ENCODE measurements at regions not wholly inside any gene's neighbourhood (a gene's known extent, or its start where the extent isn't known, plus 50 kb on each side); places are given as distances from the start of the nearest gene placed in this dataset.
"Not testable (repeated sequence)": the region's sequence is repeated elsewhere in the genome, so short reads cannot be mapped to it uniquely, and the experiment has no call there.

DNA sequence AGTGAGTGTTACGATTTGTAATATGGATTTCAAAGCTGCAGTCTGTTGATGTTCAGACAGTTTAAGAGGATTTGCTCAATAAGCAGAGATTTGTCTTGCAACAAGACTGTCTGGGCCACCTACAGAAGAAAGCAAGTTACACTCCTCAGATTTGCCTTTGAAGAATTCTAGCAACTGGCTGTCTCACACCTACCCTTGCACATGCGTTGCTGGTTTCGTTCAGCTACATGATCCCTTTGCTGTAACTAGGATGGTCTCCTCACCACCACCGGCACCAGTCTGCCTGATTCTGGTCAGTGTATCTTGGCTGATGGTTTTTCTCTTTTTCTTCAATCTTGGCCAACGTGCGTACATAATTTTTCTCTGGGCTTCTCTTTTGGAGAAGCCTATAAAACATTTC, 172.7 kb upstream of the LCORL start:
- H3K27ac ChIP-seq (ENCODE audit: low read depth, low read length) = no peak overlapping the region

DNA sequence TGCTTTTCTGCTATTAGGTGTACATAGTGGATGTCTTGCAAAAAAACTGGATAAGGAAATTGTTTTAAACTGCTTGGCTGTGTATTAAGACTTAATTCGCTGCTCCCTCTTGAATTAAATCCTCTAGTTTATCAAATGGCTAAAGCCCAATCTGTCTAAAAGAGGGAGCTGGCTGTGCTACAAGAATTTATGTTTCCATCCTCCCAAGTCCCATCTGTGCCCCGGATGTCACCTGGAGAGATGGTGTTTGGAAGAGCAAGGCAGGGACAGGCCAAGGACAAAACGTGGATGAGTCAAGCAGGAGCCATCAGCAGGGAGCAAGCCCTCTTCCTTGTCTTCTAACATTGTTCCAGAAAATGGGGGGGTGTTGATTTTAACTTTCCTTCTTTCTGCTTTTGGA, 171.3 kb upstream of the LCORL start:
- H3K4me3 ChIP-seq (ENCODE audit: low read length) = no peak overlapping the region
- H3K36me3 ChIP-seq (ENCODE audit: insufficient read depth, low read length) = no peaks in the 10 kb centered on the region
- 68% methylated on average over 3 of the region's 3 CpGs for WGBS
- H3K9ac ChIP-seq (ENCODE audit: low read depth, low read length) = no peak overlapping the region
- no peaks in the 10 kb centered on the region for H3K9me3 ChIP-seq (ENCODE audit: insufficient read depth, low read depth, low read length)
- H3K4me1 ChIP-seq (ENCODE audit: insufficient read depth, low read length) = no peaks in the 10 kb centered on the region
- no peak overlapping the region for H3K27ac ChIP-seq (ENCODE audit: low read depth, low read length)
- no peaks in the 10 kb centered on the region for H3K27me3 ChIP-seq (ENCODE audit: insufficient read depth, low read length)

More for the DNA sequence above, 172.7 kb upstream of the LCORL start:
- Histone ChIP-seq H3K4me1 (ENCODE audit: insufficient read depth, low read length) (no peaks in the 10 kb centered on the region), H3K9me3 (ENCODE audit: insufficient read depth, low read depth, low read length) (no peaks in the 10 kb centered on the region), H3K9ac (ENCODE audit: low read depth, low read length) (no peak overlapping the region), H3K27me3 (ENCODE audit: insufficient read depth, low read length) (no peaks in the 10 kb centered on the region), H3K36me3 (ENCODE audit: insufficient read depth, low read length) (no peaks in the 10 kb centered on the region), H3K4me3 (ENCODE audit: low read length) (no peak overlapping the region)
- WGBS = 96% methylated on average over 6 of the region's 6 CpGs

DNA sequence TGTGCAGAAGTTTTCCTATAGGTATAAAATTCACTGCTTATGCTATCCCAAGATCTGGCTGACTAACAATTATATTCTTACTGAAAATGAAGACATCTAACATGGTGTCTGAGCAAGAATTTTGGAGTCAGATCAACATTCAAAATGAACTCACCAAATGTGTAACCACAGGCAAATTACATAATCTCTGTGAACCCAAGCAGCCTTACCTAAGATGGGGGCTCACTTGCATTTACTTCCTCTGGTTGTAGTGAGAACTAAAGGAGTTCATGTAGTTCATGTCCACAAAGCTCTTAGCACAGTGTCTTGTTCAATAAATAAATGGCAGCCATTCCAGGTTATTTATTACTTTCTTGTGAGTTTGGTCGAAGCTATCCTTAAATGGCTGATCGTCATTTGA, 163.9 kb upstream of the LCORL start:
- H3K4me1 ChIP-seq (ENCODE audit: insufficient read depth, low read length) = no peaks in the 10 kb centered on the region
- no peak overlapping the region for H3K27ac ChIP-seq (ENCODE audit: low read depth, low read length)
- no peak overlapping the region for H3K4me3 ChIP-seq (ENCODE audit: low read length)
- H3K9ac ChIP-seq (ENCODE audit: low read depth, low read length) = no peak overlapping the region
- H3K9me3 ChIP-seq (ENCODE audit: insufficient read depth, low read depth, low read length) = no peaks in the 10 kb centered on the region
- no peaks in the 10 kb centered on the region for H3K27me3 ChIP-seq (ENCODE audit: insufficient read depth, low read length)
- no peaks in the 10 kb centered on the region for H3K36me3 ChIP-seq (ENCODE audit: insufficient read depth, low read length)
- WGBS = 94% methylated on average over 2 of the region's 2 CpGs

DNA sequence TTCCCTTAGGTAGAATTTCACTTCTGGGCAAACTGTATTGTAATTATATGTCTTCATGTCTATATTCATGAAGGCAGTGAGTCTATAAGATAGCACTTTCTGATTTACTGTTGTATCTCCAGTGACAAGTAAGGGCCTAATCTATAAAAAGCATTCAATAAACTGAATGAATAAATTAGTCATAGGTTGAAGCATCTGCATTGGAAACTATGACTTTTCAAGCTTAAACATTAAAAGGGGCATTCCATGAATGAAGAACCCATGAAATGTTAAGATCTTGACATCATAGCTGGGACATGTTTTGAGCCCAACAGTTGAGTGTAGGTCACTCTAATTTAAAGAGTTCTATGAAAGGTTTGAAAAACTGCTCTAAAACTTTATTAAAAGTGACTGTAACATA, 159.3 kb upstream of the LCORL start:
- no peak overlapping the region for H3K27ac ChIP-seq (ENCODE audit: low read depth, low read length)
- H3K36me3 ChIP-seq (ENCODE audit: insufficient read depth, low read length) = no peaks in the 10 kb centered on the region
- H3K9me3 ChIP-seq (ENCODE audit: insufficient read depth, low read depth, low read length) = no peaks in the 10 kb centered on the region
- H3K4me1 ChIP-seq (ENCODE audit: insufficient read depth, low read length) = no peaks in the 10 kb centered on the region
- no peak overlapping the region for H3K9ac ChIP-seq (ENCODE audit: low read depth, low read length)
- no peak overlapping the region for H3K4me3 ChIP-seq (ENCODE audit: low read length)
- H3K27me3 ChIP-seq (ENCODE audit: insufficient read depth, low read length) = no peaks in the 10 kb centered on the region

DNA sequence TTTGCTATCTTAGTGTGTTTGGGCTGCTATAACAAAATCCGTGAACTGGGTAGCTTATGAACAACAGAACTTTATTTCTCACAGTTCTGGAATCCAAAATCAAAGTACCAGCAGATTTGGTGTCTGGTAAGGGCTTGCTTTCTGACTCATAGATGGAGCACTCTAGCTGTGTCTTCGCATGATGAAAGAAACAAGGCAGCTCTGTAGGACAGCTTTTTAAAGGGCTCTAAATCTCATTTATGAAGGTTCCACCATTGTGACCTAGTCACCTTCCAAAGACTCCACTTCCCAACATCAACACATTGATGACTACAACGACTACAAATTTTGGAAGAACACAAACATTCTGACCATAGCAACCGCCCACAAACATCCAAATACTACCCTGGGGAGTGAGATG, 158.6 kb upstream of the LCORL start:
- no peaks in the 10 kb centered on the region for H3K27me3 ChIP-seq (ENCODE audit: insufficient read depth, low read length)
- H3K9ac ChIP-seq (ENCODE audit: low read depth, low read length) = no peak overlapping the region
- H3K4me3 ChIP-seq (ENCODE audit: low read length) = no peak overlapping the region
- H3K27ac ChIP-seq (ENCODE audit: low read depth, low read length) = no peak overlapping the region
- H3K36me3 ChIP-seq (ENCODE audit: insufficient read depth, low read length) = no peaks in the 10 kb centered on the region
- no peaks in the 10 kb centered on the region for H3K4me1 ChIP-seq (ENCODE audit: insufficient read depth, low read length)
- H3K9me3 ChIP-seq (ENCODE audit: insufficient read depth, low read depth, low read length) = no peaks in the 10 kb centered on the region
- 89% methylated on average over 3 of the region's 4 CpGs for WGBS

DNA sequence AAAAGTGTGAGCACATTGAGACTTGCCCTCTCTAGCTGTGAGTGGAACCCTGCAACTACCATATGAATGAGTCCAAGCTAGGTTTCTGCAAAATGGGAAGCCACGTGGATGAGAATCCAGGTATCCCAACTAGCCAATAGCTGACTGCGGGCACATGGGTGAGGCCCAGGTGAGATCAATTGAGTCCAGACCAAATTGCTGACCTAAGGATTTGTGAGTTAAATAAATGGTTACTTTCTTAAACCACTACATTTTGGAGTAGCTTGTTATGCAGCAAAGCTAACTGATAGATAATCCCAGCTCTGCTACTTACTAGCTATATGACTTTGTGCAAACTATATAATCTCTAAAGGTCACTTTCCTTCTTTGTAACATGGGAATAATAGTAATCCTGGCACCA, 150.3 kb upstream of the LCORL start:
- 93% methylated on average over 2 of the region's 2 CpGs for WGBS
- no peak overlapping the region for H3K27ac ChIP-seq (ENCODE audit: low read depth, low read length)

DNA sequence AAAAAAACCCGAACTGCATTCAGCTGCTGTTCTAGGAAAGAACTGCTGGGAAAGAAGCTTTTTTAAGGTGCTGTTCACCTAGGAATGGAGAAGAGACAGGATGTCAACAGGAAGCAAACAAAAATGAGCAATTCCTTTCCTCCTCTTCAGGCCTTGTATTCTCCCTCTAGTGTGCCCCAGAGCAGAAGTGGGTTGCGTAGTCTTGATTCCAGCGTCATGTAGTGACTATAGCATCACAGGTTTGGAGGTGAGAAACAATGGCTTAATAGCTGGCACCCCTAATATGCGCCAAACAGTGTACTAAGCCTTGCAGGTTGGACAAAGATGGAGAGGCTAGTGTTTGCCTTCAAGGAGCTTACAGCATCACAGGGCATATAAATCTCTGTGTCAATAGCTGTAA, 146.3 kb upstream of the LCORL start:
- Histone ChIP-seq H3K9ac (ENCODE audit: low read depth, low read length) (no peak overlapping the region), H3K9me3 (ENCODE audit: insufficient read depth, low read depth, low read length) (no peaks in the 10 kb centered on the region), H3K4me1 (ENCODE audit: insufficient read depth, low read length) (no peaks in the 10 kb centered on the region), H3K27me3 (ENCODE audit: insufficient read depth, low read length) (no peaks in the 10 kb centered on the region), H3K4me3 (ENCODE audit: low read length) (no peak overlapping the region), H3K36me3 (ENCODE audit: insufficient read depth, low read length) (no peaks in the 10 kb centered on the region), H3K27ac (ENCODE audit: low read depth, low read length) (no peak overlapping the region)
- WGBS = 94% methylated on average over 4 of the region's 4 CpGs

More for the DNA sequence above, 150.3 kb upstream of the LCORL start:
- no peaks in the 10 kb centered on the region for H3K4me1 ChIP-seq (ENCODE audit: insufficient read depth, low read length)
- no peaks in the 10 kb centered on the region for H3K36me3 ChIP-seq (ENCODE audit: insufficient read depth, low read length)
- no peaks in the 10 kb centered on the region for H3K27me3 ChIP-seq (ENCODE audit: insufficient read depth, low read length)
- no peaks in the 10 kb centered on the region for H3K9me3 ChIP-seq (ENCODE audit: insufficient read depth, low read depth, low read length)
- no peak overlapping the region for H3K4me3 ChIP-seq (ENCODE audit: low read length)
- no peak overlapping the region for H3K9ac ChIP-seq (ENCODE audit: low read depth, low read length)

DNA sequence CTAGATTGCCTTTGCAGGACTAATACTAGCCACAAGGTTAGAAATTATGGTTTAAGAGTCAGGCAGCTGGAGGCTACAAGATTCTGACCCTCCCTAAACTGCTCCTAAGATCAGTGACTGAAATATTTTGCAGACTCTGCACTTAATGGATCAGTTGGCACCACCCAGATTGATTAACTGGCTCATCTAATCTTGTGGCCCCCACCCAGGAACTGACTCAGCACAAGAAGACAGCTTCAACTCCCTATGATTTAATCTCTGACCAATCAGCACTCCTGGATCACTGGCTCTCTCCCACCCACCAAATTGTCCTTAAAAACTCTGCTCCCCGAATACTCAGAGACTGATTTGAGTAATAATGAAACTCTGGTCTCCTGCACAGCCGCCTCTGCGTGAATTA, 145.4 kb upstream of the LCORL start:
- no peaks in the 10 kb centered on the region for H3K9me3 ChIP-seq (ENCODE audit: insufficient read depth, low read depth, low read length)
- H3K27ac ChIP-seq (ENCODE audit: low read depth, low read length) = no peak overlapping the region
- no peak overlapping the region for H3K4me3 ChIP-seq (ENCODE audit: low read length)
- H3K36me3 ChIP-seq (ENCODE audit: insufficient read depth, low read length) = no peaks in the 10 kb centered on the region
- no peaks in the 10 kb centered on the region for H3K27me3 ChIP-seq (ENCODE audit: insufficient read depth, low read length)
- 89% methylated on average over 3 of the region's 3 CpGs for WGBS
- H3K4me1 ChIP-seq (ENCODE audit: insufficient read depth, low read length) = no peaks in the 10 kb centered on the region
- H3K9ac ChIP-seq (ENCODE audit: low read depth, low read length) = no peak overlapping the region

DNA sequence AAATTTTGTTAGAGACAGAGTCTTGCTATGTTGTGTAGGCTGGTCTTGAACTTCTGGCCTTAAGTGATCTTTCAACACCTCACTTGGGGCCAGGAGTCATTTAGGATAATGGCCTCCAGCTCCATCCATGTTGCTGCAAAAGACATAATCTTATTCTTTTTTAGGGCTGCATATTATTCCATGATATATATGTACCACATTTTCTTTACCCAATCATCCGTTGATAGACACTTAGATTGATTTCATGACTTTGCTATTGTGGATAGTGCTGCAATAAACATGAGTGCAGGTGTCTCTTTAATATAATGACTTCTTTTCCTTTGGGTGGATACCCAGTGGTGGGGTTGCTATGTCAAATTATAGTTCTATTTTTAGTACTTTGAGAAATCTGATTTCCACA, 140.9 kb upstream of the LCORL start:
- WGBS = no CpG with 5 or more reads among the region's 1 CpG
- no peak overlapping the region for H3K9ac ChIP-seq (ENCODE audit: low read depth, low read length)
- H3K4me1 ChIP-seq (ENCODE audit: insufficient read depth, low read length) = no peaks in the 10 kb centered on the region
- H3K27me3 ChIP-seq (ENCODE audit: insufficient read depth, low read length) = no peaks in the 10 kb centered on the region
- H3K27ac ChIP-seq (ENCODE audit: low read depth, low read length) = no peak overlapping the region
- H3K4me3 ChIP-seq (ENCODE audit: low read length) = no peak overlapping the region
- no peaks in the 10 kb centered on the region for H3K36me3 ChIP-seq (ENCODE audit: insufficient read depth, low read length)
- H3K9me3 ChIP-seq (ENCODE audit: insufficient read depth, low read depth, low read length) = no peaks in the 10 kb centered on the region

DNA sequence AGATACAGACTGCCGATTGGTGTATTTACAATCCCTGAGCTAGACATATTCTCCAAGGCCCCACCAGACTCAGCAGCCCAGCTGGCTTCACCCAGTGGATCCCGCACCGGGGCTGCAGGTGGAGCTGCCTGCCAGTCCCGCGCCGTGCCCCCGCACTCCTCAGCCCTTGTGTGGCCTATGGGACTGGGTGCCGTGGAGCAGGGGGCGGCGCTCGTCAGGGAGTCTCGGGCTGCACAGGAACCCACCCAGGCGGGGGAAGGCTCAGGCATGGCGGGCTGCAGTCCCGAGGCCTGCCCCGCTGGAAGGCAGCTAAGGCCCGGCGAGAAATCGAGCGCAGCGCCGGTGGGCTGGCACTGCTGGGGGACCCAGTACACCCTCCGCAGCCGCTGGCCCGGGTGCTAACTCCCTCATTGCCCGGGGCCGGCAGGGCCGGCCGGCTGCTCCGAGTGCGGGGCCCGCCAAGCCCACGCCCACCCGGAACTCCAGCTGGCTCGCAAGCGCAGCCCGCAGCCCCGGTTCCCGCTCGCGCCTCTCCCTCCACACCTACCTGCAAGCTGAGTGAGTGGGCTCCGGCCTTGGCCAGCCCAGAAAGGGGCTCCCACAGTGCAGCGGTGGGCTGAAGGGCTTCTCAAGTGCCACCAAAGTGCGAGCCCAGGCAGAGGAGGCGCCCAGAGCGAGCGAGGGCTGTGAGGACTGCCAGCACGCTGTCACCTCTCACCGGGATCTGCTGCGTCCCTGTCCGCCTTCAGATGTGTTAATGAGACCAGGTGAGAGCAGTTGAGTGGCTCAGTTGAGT, 137.8 kb upstream of the LCORL start:
- not testable (repeated sequence) for H3K27me3 ChIP-seq (ENCODE audit: insufficient read depth, low read length); H3K9me3 ChIP-seq (ENCODE audit: insufficient read depth, low read depth, low read length); H3K4me1 ChIP-seq (ENCODE audit: insufficient read depth, low read length); H3K9ac ChIP-seq (ENCODE audit: low read depth, low read length); H3K36me3 ChIP-seq (ENCODE audit: insufficient read depth, low read length); H3K27ac ChIP-seq (ENCODE audit: low read depth, low read length); H3K4me3 ChIP-seq (ENCODE audit: low read length)
- WGBS = 95% methylated on average over 51 of the region's 51 CpGs

DNA sequence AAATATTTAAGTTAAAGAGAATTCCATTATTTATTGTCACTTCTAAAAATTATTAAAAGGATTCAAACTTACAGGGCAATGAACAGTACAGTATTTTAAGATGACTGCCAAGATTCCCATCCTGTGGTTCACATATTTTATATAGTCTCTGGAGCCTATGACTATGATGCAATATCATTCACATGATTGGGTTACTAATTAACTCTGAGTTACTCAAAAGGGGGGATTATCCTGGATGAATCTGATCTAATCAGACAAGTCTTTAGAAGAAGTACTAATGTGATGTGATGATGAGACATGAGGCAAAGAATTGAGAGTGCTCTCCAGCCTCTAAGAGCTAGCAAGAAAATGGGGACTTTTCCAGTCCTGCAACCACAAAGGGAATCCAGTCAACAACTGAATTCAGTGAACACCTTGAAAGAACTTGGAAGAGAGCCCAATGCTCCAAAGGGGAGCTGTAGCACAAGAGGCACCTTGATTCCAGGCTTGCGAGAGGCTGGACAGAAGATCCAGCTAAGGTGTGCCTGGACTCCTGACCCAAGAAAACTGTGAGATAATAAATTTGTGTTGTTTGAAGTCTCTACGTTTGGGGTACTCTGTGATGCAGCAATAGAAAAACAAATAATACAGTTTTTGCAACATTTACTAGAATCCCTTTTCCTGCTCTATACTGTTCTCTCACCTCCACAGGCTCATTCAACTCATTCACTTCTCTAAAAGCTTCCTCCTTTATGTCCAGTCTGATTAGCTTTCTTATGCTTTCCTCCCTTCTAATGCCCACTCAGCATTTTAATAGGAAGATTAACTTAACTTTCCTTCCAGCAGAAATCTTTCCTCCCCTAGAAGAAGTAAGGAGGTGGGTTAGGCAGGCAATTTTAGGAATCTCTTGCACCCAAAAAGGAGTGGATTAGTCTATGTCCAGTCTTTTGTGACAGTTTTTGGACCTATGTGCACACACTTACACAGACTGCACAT, 133.8 kb upstream of the LCORL start:
- WGBS = 94% methylated on average over 2 of the region's 2 CpGs
- H3K27ac ChIP-seq (ENCODE audit: low read depth, low read length) = no peak overlapping the region
- H3K9me3 ChIP-seq (ENCODE audit: insufficient read depth, low read depth, low read length) = no peaks in the 10 kb centered on the region

More for the DNA sequence above, 133.8 kb upstream of the LCORL start:
- Histone ChIP-seq H3K4me1 (ENCODE audit: insufficient read depth, low read length) (no peaks in the 10 kb centered on the region), H3K27me3 (ENCODE audit: insufficient read depth, low read length) (no peaks in the 10 kb centered on the region), H3K9ac (ENCODE audit: low read depth, low read length) (no peak overlapping the region), H3K36me3 (ENCODE audit: insufficient read depth, low read length) (no peaks in the 10 kb centered on the region), H3K4me3 (ENCODE audit: low read length) (no peak overlapping the region)

Data from HUES64 (cell line).